AG09309 (cell line): ENCODE measurements at regions not wholly inside any gene's neighbourhood (a gene's known extent, or its start where the extent isn't known, plus 50 kb on each side); places are given as distances from the start of the nearest gene placed in this dataset.

Experiments
- DNase-seq: peaks from one replicate; pipeline ENCODE4 v3.0.0-alpha.2; 2010; ENCODE audit warnings: low read depth
- H3K4me3 ChIP-seq: 2 replicates; pipeline ENCODE4 v1.5.1; 2011; ENCODE audit warnings: mild to moderate bottlenecking, low read depth, low read length, moderate library complexity; ENCODE audit not compliant: control insufficient read depth
- TF ChIP-seq, protein P1 (sequence below): IDR thresholded peaks from 2 replicates; pipeline ENCODE4 v1.5.1; 2011; ENCODE audit warnings: mild to moderate bottlenecking, low read depth, low read length, inconsistent platforms; ENCODE audit not compliant: insufficient read depth, control insufficient read depth; ENCODE audit errors: missing control alignments

- TF ChIP-seq, protein P1, sequence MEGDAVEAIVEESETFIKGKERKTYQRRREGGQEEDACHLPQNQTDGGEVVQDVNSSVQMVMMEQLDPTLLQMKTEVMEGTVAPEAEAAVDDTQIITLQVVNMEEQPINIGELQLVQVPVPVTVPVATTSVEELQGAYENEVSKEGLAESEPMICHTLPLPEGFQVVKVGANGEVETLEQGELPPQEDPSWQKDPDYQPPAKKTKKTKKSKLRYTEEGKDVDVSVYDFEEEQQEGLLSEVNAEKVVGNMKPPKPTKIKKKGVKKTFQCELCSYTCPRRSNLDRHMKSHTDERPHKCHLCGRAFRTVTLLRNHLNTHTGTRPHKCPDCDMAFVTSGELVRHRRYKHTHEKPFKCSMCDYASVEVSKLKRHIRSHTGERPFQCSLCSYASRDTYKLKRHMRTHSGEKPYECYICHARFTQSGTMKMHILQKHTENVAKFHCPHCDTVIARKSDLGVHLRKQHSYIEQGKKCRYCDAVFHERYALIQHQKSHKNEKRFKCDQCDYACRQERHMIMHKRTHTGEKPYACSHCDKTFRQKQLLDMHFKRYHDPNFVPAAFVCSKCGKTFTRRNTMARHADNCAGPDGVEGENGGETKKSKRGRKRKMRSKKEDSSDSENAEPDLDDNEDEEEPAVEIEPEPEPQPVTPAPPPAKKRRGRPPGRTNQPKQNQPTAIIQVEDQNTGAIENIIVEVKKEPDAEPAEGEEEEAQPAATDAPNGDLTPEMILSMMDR: no peak
- no peak for DNase-seq
- H3K4me3 ChIP-seq: no peak overlapping the region
These were observed 114.0 kb downstream of the MAT2B start for GRCh38 chr5:163619273-163619934.

DNA sequence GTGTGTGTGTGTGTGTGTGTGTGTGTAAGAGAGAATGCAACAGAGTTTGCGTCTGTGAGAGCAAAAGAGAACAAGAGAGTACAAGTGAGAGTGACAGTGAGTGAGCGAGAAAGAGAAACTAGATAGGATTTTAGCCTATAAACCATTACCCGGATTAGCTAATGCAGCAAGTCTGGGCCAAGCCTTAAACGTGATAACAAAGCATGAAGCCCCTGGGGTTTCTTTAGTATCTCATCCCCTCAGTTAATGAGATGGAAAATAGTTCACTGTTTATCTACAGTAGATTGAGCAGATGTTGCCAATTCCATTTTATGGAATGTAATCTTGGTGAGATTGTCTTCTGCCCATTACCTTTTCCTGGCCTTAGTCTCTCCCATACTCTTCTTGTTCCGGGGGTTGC lies 114.5 kb downstream of the MAT2B start:
- H3K4me3 ChIP-seq: no peak overlapping the region
- no peak for DNase-seq
- TF ChIP-seq, protein P1: no peak

- H3K4me3 ChIP-seq: no peak overlapping the region
- DNase-seq: no peak
These were observed 117.4 kb downstream of the MAT2B start for GRCh38 chr5:163622799-163623198.

GRCh38 chr5:163623524-163623923 lies 118.1 kb downstream of the MAT2B start:
- TF ChIP-seq, protein P1: no peak
- no peak overlapping the region for H3K4me3 ChIP-seq
- no peak for DNase-seq

More at GRCh38 chr5:163622799-163623198, 117.4 kb downstream of the MAT2B start:
- TF ChIP-seq, protein P1: no peak

DNA sequence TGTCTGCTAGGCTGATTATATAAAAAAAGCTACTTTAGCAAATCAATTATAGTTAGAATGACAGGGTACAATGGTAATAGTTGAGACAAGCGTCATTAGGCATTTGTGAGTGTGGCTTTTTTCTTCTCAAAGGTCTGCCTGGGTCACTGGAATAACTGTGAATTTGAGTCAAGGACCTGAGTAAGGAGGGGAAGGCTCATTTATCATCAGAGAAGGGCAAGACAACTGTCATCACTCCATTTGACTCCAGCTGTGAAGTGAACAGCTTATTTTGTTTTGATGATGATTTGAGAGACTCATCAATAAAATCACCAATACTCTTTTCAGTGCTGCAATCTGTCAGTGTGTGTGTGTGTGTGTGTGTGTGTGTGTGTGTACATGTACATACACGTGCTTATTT lies 118.6 kb downstream of the MAT2B start:
- H3K4me3 ChIP-seq: no peak overlapping the region
- TF ChIP-seq, protein P1: no peak
- no peak for DNase-seq

GRCh38 chr5:163624431-163624830 lies 119.0 kb downstream of the MAT2B start:
- TF ChIP-seq, protein P1: no peak
- no peak for DNase-seq
- H3K4me3 ChIP-seq: no peak overlapping the region
